ENCODE measurements at regions not wholly inside any gene's neighbourhood (a gene's known extent, or its start where the extent isn't known, plus 50 kb on each side); places are given as distances from the start of the nearest gene placed in this dataset.

GRCh38 chr11:39288011-39288410 is 2171.4 kb downstream of the LRRC4C start:
- no peak for ATAC-seq

GRCh38 chr11:39268176-39268690 is 2191.2 kb downstream of the LRRC4C start:
- no peak for ATAC-seq

- ATAC-seq: no peak
Measured at GRCh38 chr11:39255648-39256047, 2203.8 kb downstream of the LRRC4C start.

- ATAC-seq: no peak
Measured at GRCh38 chr11:39249566-39250365, 2209.7 kb downstream of the LRRC4C start.

GRCh38 chr11:39247570-39248137 is 2211.8 kb downstream of the LRRC4C start:
- ATAC-seq: no peak

GRCh38 chr11:39239553-39239952 is 2219.9 kb downstream of the LRRC4C start:
- ATAC-seq: no peak

GRCh38 chr11:39236916-39237315 is 2222.5 kb downstream of the LRRC4C start:
- ATAC-seq: no peak

GRCh38 chr11:39221550-39222138 is 2237.8 kb downstream of the LRRC4C start:
- no peak for ATAC-seq

- no peak for ATAC-seq
Measured at GRCh38 chr11:39220501-39221230, 2238.8 kb downstream of the LRRC4C start.

- ATAC-seq: no peak
Measured at GRCh38 chr11:39220069-39220468, 2239.4 kb downstream of the LRRC4C start.

- no peak for ATAC-seq
Measured at GRCh38 chr11:39209981-39210380, 2249.5 kb downstream of the LRRC4C start.

- ATAC-seq: no peak
Measured at GRCh38 chr11:39205236-39205995, 2254.0 kb downstream of the LRRC4C start.

- ATAC-seq: no peak
Measured at GRCh38 chr11:39192671-39193070, 2266.8 kb downstream of the LRRC4C start.

GRCh38 chr11:39190751-39191150 is 2268.7 kb downstream of the LRRC4C start:
- ATAC-seq: no peak

- no peak for ATAC-seq
Measured at GRCh38 chr11:39177678-39178077, 2281.8 kb downstream of the LRRC4C start.

- no peak for ATAC-seq
Measured at GRCh38 chr11:39174965-39175364, 2284.5 kb downstream of the LRRC4C start.

GRCh38 chr11:39174196-39174595 is 2285.3 kb downstream of the LRRC4C start:
- ATAC-seq: no peak

GRCh38 chr11:39165021-39165420 is 2294.4 kb downstream of the LRRC4C start:
- no peak for ATAC-seq

GRCh38 chr11:39149214-39149613 is 2310.2 kb downstream of the LRRC4C start:
- ATAC-seq: no peak

- no peak for ATAC-seq
Measured at GRCh38 chr11:39145346-39145745, 2314.1 kb downstream of the LRRC4C start.

- ATAC-seq: no peak
Measured at GRCh38 chr11:39144351-39145130, 2314.9 kb downstream of the LRRC4C start.

Measured in esophagus mucosa (tissue), 1 donor.